ENCODE measurements at regions not wholly inside any gene's neighbourhood (a gene's known extent, or its start where the extent isn't known, plus 50 kb on each side); places are given as distances from the start of the nearest gene placed in this dataset.

DNA sequence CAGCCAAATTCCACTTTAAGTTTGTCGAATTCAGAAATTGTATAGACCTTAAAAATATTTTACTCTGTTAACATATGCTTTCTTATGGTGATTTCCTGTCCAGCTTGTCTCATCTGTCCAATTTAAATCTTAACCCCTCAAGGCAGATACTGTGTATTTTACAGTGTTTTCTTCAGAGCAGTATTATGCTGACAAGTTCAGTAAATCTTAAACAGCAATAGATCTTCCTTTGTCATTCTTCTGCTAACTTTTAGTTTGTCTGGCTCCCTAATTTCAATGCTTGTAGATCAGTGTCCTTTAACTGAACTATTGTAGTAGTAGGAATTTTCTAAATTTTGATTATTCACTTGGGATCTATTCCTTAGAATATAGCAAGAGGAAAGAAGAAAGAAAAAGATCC is 52.8 kb upstream of the MEIS1 start:
- TF ChIP-seq CTCF (IDR thresholded peaks at IDR 0.05; ENCODE audit: insufficient read depth, low read depth, low read length) (no peak), EZH2 (IDR thresholded peaks at IDR 0.05; ENCODE audit: insufficient read depth, low read length) (no peak)
